ENCODE measurements at regions not wholly inside any gene's neighbourhood (a gene's known extent, or its start where the extent isn't known, plus 50 kb on each side); places are given as distances from the start of the nearest gene placed in this dataset.

GRCh38 chr10:124346831-124347230 lies 71.9 kb downstream of the OAT start:
- DNase-seq, result no peak

GRCh38 chr10:124345521-124345920 lies 73.2 kb downstream of the OAT start:
- no peak for DNase-seq

GRCh38 chr10:124344931-124345330 lies 73.8 kb downstream of the OAT start:
- DNase-seq, result peak in 1 of 3 donors; percentile 25

- no peak for DNase-seq
These were observed 74.5 kb downstream of the OAT start for GRCh38 chr10:124344266-124344590.

GRCh38 chr10:124343351-124344265 lies 75.1 kb downstream of the OAT start:
- DNase-seq, result no peak

- no peak for DNase-seq
These were observed 75.9 kb downstream of the OAT start for GRCh38 chr10:124342821-124343170.

GRCh38 chr10:124342136-124342820 lies 76.4 kb downstream of the OAT start:
- no peak for DNase-seq

GRCh38 chr10:124341768-124342135 lies 77.0 kb downstream of the OAT start:
- peak; percentile 62 to 82 (median 78) for DNase-seq

- DNase-seq, result no peak
These were observed 78.5 kb downstream of the OAT start for GRCh38 chr10:124340033-124340760.

GRCh38 chr10:124339119-124340032 lies 79.3 kb downstream of the OAT start:
- DNase-seq, result peak; percentile 55 to 68 (median 58)

- no peak for DNase-seq
These were observed 80.3 kb downstream of the OAT start for GRCh38 chr10:124338276-124338925.

- DNase-seq, result no peak
These were observed 82.5 kb downstream of the OAT start for GRCh38 chr10:124336186-124336585.

- no peak for DNase-seq
These were observed 84.8 kb downstream of the OAT start for GRCh38 chr10:124333931-124334330.

- peak; percentile 75 to 91 (median 86) for DNase-seq
These were observed 86.3 kb downstream of the OAT start for GRCh38 chr10:124332426-124332825.

GRCh38 chr10:124329941-124330340 lies 88.8 kb downstream of the OAT start:
- DNase-seq, result no peak

- no peak for DNase-seq
These were observed 89.4 kb downstream of the OAT start for GRCh38 chr10:124329362-124329761.

- no peak for DNase-seq
These were observed 90.1 kb downstream of the OAT start for GRCh38 chr10:124328477-124329220.

- DNase-seq, result no peak
These were observed 92.6 kb downstream of the OAT start for GRCh38 chr10:124325998-124326636.

GRCh38 chr10:124325633-124325914 lies 93.1 kb downstream of the OAT start:
- peak; percentile 60 to 68 (median 62) for DNase-seq

- DNase-seq, result no peak
These were observed 93.7 kb downstream of the OAT start for GRCh38 chr10:124324856-124325632.

Measured in suppressor macrophage treated with lipopolysaccharide for 1 hour (primary cell).